ENCODE measurements at regions not wholly inside any gene's neighbourhood (a gene's known extent, or its start where the extent isn't known, plus 50 kb on each side); places are given as distances from the start of the nearest gene placed in this dataset.

DNA sequence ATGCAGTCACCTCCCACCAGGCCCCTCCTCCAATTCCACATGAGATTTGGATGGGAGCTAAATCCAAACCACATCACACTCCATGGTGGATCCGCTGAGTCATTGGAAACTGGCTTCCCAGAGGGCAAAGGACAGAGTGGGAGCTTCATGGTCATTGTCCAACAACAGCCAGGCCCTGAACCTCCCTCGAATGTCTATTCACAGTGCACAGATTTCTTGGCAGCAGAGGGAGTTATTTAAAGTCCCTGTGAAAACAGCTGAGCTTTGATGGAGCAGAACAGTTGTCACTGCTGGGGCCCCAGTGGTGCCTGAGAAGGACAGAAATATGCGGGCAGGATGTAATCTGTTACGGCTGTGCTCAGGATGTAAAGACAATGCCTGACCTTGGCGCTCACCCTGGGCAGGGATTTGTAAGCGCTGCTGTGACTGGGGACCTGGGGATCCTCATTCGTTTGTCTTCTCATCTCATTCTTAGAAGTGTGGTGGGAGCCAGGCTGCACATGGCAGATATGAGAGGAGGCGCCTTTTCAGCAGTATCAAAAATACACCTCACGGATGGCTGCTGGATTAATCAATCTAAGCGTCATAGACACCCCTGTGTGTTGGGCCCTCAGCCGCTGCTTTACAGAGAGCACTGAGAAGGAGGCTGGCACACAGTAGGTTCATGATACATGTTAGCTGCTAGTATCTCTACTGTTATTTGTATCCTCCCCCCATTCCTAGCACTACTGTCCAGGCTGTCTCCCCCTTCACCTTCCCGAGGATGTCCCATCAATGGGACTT, 439.4 kb downstream of the PTPRU start:
- TF ChIP-seq POLR2A (IDR thresholded peaks at IDR 0.05; ENCODE audit: low read depth) (no peak), POLR2AphosphoS5 (IDR thresholded peaks at IDR 0.05) (no peak), EP300 (IDR thresholded peaks at IDR 0.05) (no peak)
- TF ChIP-seq, protein P1, sequence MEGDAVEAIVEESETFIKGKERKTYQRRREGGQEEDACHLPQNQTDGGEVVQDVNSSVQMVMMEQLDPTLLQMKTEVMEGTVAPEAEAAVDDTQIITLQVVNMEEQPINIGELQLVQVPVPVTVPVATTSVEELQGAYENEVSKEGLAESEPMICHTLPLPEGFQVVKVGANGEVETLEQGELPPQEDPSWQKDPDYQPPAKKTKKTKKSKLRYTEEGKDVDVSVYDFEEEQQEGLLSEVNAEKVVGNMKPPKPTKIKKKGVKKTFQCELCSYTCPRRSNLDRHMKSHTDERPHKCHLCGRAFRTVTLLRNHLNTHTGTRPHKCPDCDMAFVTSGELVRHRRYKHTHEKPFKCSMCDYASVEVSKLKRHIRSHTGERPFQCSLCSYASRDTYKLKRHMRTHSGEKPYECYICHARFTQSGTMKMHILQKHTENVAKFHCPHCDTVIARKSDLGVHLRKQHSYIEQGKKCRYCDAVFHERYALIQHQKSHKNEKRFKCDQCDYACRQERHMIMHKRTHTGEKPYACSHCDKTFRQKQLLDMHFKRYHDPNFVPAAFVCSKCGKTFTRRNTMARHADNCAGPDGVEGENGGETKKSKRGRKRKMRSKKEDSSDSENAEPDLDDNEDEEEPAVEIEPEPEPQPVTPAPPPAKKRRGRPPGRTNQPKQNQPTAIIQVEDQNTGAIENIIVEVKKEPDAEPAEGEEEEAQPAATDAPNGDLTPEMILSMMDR (IDR thresholded peaks at IDR 0.05), result no peak
- intact Hi-C loops (cut with DNase I), result no loop called here
- Histone ChIP-seq H3K4me1 (no peaks in the 10 kb centered on the region), H3K36me3 (no peaks in the 10 kb centered on the region), H3K4me3 (no peak overlapping the region), H3K27ac (replicated peaks in 1 of 4) (no peak overlapping the region), H3K27me3 (peaks cover 0 to 30% (median 0%) of the 10 kb centered on the region in 4 donors), H3K9me3 (no peaks in the 10 kb centered on the region)
- DNase-seq (ENCODE audit: extremely low spot score), result peak; percentile 85
- WGBS, result 76% methylated on average over 12 of the region's 12 CpGs

DNA sequence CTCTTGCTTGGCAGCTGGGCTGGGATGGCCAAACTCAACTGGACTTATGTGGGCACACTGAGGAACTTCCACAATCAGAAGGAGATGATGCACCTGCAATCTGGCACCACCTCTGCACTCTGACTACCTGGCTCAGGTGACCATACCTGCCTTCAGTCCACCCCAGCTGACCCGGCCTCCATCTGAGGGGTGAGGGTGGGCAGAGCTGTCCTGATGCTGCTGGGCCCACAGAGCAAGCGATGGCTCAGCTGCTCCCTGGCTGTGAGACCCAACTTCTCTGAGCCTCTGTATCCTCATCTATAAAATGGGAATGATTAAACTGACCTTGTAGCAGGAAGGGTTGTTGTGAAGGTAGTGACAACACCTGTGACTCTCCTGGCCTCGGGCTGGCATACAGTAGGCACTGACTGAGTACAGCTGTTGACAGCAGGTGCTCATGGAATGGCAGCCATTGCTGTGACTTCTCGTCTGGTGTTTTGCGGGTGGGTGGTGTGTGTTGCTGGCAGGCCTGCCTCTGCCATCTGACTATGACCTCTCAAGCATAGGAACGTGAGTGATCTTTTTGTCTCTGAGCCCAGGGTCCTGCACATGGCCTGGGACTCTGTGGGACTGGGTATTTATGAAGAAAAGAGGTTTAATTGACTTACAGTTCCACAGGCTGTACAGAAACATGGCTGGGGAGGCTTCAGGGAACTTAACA, 438.5 kb downstream of the PTPRU start:
- Histone ChIP-seq H3K4me3 (no peak overlapping the region), H3K27ac (replicated peaks in 1 of 4) (no peak overlapping the region), H3K27me3 (peaks cover 0 to 30% (median 0%) of the 10 kb centered on the region in 4 donors), H3K9me3 (no peaks in the 10 kb centered on the region), H3K4me1 (no peaks in the 10 kb centered on the region), H3K36me3 (no peaks in the 10 kb centered on the region)
- no peak for TF ChIP-seq EP300 (IDR thresholded peaks at IDR 0.05)
- DNase-seq (ENCODE audit: extremely low spot score), result peak; percentile 85
- 79% methylated on average over 3 of the region's 6 CpGs for WGBS
- intact Hi-C loops (cut with DNase I), result no loop called here

DNA sequence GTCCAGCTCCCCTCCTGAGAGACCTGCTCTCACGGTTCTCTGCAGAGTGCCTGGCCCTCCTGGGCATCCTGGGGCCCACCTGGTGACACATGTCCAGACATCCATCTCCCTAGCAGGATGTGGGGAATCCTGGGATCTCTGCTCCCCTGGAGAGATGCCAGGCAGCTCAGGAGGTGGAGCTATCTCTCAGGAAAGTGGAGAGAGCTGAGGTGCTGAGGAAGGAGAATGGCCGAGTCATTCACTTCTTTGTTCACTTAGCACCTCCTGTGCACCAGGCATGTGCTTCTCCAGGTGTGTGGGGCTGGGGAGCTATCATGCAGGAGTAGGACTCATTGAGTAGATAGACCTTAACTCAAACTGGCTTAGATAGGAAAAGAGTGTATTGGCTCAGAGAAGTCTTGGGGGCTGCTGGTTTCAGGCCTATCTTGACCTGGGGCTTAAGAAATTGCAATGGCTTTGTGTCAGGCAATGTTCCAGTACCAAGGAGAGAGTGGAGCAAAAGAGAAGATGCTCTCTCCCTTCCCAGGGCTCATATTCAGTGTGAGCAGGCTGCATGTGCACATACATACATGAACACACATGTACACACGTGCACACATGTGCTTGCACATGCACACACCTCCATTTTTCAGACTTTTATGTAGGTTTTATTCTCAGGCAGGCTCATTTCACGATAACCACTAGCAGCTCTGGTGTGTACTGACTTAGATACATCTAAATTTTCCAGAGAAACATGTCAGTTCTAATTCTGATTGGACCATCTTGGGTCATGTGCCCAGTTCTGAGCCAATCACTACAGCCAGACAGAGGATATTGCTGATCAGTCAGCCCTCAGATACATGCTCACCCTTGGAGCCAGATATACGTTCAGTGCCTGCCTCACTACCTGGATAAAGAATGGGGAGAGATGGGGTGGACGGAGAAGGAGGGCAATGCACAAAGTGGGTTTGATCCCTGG, 437.6 kb downstream of the PTPRU start:
- no peaks in the 10 kb centered on the region for H3K4me1 ChIP-seq
- no peak overlapping the region for H3K4me3 ChIP-seq
- intact Hi-C loops (cut with DNase I), result no loop called here
- H3K9me3 ChIP-seq, result no peaks in the 10 kb centered on the region
- no peak overlapping the region for H3K27ac ChIP-seq (replicated peaks in 1 of 4)
- 86% methylated on average over 6 of the region's 6 CpGs for WGBS
- no peaks in the 10 kb centered on the region for H3K36me3 ChIP-seq
- TF ChIP-seq POLR2AphosphoS5 (IDR thresholded peaks at IDR 0.05), result no peak
- no peak for TF ChIP-seq EP300 (IDR thresholded peaks at IDR 0.05)
- TF ChIP-seq, protein P1 (IDR thresholded peaks at IDR 0.05), result no peak
- TF ChIP-seq POLR2A (IDR thresholded peaks at IDR 0.05; ENCODE audit: low read depth), result no peak
- peak; percentile 64 for DNase-seq (ENCODE audit: extremely low spot score)
- peaks cover 0 to 36% (median 0%) of the 10 kb centered on the region in 4 donors for H3K27me3 ChIP-seq

DNA sequence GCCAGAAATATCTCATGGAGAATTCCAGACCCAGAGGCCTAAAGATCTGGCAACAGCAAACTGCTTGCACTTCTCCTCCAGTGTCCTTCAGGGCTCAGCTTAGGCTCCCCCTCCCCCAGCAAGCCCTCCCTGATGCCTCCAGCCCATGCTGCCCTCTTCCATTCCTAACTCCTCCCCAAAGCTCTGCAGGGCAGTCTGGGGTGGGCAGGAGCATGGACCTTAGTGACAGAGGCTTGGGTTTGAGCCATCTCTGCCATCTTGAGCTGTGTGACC, 436.8 kb downstream of the PTPRU start:
- intact Hi-C loops (cut with DNase I), result no loop called here
- peaks cover 0 to 38% (median 0%) of the 10 kb centered on the region in 4 donors for H3K27me3 ChIP-seq

More for the DNA sequence above, 436.8 kb downstream of the PTPRU start:
- TF ChIP-seq POLR2A (IDR thresholded peaks at IDR 0.05; ENCODE audit: low read depth) (no peak), EP300 (IDR thresholded peaks at IDR 0.05) (no peak), POLR2AphosphoS5 (IDR thresholded peaks at IDR 0.05) (no peak)
- TF ChIP-seq, protein P1 (IDR thresholded peaks at IDR 0.05), result no peak
- Histone ChIP-seq H3K9me3 (no peaks in the 10 kb centered on the region), H3K27ac (replicated peaks in 1 of 4) (no peak overlapping the region), H3K36me3 (no peaks in the 10 kb centered on the region), H3K4me1 (no peaks in the 10 kb centered on the region), H3K4me3 (no peak overlapping the region)
- DNase-seq (ENCODE audit: extremely low spot score), result peak; percentile 72

Measured in esophagus muscularis mucosa (tissue), 4 donors.